H4 (cell line): ENCODE measurements at regions not wholly inside any gene's neighbourhood (a gene's known extent, or its start where the extent isn't known, plus 50 kb on each side); places are given as distances from the start of the nearest gene placed in this dataset.
"Not testable (repeated sequence)": the region's sequence is repeated elsewhere in the genome, so short reads cannot be mapped to it uniquely, and the experiment has no call there.

Experiments used
- DNase-seq: peaks from one replicate; pipeline ENCODE4 v3.0.0-alpha.2; 2015; ENCODE audit warnings: low spot score

DNA sequence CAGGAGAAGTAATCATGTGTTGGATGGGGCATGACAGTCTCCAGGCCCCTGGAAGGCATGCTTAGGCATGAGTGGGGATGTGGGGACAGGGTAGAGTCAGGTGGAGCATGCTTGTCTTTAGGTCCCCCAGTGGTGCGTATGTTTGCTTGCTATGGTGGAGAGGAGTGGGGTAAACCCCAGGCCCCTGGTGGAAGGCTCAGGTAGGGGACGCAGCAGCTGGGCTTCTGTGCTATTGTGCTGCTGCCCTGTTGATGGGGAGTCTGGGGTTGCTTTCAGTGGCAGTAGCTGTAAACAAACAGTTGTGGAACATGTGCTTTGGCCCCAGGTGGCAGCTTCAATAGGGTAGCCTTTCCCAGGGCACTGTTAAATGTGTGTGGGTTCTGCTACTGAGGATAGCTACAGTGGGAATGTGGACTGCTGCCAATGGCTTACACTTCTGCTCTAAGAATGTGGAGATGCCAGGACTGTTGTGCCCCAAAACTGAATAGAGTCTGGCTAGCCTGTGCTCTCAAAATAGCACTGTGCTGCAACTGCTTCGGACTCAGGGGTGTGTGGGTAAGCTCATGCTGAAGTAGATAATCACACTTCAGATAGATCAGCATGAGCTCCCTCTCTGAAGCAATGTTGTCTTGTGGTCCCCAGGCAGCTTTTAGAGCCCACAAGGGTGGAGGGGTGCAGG, 1257.3 kb downstream of the DIAPH3 start:
- no peak for DNase-seq

DNA sequence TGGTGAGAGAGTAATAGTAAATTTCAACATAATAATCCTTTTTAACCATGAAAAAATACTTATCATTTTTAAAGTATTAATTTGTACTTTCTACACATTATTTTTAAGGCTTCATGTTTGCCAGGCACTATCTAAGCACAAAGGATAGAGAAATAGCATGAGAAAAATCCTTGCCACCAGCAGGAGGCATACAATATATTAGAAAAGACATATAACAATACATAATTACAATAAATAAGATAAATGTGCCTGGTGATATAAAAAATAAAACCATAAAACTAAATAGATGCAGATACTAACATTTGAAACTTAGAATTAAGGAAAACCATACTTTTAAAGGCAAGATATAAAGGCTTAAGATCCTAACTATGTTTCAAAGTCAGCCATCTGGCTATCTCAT, 1256.4 kb downstream of the DIAPH3 start:
- DNase-seq: no peak

DNA sequence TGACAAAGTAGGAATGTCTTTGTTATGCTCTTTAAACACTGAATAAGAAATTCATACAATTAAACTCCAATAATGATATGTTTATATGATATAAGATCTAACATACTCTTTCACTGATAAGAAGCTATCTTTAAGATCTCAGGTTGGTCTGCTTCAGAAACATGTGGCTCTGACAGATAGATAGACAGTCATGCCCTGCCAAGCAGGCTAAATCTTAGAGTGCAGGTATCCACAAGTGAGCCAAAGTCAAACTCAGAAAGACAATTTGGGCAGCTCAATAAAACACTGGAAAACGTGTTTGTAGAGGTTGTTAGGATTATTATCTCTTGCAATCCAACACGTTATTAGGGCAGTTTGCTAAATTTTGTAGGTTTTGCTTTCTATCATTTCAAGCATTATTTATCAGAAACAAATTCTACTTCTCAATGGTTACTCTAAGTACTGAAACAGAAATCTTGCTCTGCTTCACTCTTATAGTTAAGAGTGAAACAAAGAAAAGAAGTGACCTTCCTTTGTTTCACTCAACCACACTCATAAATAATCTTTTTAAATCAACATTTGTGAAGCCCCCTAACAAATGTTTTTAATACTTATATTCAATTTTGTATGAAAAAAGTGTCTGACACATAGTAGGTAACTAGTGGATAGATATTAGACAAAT, 1255.6 kb downstream of the DIAPH3 start:
- DNase-seq: no peak

DNA sequence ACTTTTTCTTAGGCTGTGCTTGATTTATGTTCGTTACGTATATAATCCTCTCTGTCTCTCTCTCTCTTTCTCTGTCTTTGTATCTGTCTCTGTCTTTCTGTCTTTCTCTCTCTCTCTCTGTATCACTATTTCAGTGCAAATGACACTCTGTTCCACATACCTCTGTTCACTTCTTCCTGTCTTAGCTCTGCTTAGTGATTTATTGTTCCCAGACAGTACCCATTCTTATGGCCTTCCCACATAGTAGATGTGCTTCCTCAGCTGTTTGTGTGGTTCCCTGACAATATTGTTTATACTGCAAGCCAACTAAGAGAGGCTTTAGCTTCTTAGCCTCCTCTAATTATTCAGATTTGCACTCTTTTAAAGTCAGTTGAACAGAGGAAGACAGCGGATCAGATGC, 1244.2 kb downstream of the DIAPH3 start:
- DNase-seq: no peak

DNA sequence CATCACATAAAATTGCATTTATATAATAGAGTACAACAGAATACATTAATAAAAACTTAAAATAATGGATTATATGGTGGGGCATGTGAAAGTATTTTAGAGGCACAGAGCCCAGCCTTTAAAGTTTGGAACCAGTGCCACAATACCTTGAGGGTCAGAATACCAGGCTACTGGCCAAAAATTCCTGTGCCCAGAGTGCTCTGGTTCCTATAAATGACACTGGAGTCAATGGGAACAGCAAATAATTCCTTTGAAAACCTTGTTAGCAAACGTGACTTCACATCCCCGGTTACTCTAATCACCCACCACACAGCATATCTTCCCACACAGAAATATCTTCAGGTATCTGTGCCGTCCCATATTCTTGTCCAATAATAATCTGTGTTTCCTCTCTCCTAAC, 1242.6 kb downstream of the DIAPH3 start:
- DNase-seq: no peak

DNA sequence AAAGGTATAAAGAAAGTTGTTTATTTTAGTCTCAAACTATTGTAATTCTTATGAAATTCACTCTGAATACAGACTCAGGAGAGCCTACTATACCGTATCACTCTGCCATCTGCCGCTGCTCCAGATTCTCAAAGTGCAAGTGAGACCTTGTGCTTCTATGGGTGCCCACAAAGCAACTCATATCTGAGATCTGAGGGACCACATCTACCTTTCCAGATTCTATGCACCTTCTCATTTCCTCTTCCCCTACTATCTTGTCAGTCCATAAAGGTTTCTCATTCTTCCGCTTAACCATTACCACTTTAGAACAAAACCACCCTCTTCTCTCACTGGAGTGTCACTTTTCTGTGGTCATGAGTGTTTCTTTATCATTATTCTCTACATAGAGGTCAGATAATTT, 1236.9 kb downstream of the DIAPH3 start:
- DNase-seq: no peak

DNA sequence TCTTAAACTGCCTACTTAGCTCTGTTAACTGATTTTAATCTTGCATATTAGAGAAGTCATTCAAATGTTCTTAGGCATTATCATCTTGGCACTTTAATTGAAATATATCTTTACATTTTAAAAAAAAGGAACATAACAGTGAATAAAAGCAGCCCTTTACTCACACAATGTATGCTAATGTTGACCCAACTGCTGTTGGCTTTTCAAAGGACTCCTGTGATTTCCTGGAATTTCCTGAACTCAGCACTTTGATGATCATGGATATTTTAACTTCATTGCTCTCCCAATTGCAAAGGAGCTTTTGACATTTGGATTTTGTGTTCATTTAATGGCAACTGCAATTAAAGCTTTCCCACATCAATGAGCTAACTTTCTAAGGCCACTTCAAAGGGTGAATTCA, 1230.3 kb downstream of the DIAPH3 start:
- DNase-seq: no peak

DNA sequence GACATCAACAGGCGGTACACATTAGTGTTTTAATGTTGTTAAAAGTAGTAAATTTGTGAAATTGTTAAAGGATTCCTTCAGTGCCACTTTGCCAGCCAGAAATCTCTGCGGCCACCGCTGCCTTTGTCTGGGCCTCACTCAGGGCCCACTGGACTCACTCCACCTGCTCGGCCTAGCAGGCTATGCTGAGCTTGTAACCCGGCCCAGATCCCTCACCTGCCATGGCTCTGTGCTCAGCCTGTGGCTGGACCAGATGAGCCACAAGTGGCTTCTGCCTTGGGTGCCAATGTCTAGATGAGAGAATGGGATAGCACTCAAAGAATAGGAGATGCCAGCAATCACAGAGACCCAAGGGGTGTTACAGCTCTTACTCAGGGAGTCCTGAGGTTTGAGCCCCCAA, 1228.0 kb downstream of the DIAPH3 start:
- no peak for DNase-seq

DNA sequence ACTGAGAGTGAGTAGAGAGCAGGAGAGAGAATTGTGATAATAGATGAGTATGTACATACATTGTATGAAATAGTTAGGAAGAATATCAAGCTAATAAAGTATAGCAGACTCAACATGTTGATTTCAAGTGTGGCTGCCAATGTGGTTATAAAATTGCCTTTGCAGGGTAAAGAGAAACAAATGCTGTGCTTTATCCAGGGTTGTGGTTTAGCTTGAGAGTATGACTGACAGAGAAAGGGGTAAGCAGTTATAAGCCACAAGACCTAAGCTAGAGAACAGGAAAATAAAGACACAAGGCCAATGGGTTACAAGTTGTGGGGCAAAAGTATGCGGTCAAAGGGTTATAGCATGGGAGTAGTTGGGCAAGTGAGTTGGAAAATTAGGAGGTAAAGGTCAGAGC, 1217.5 kb downstream of the DIAPH3 start:
- DNase-seq: no peak

DNA sequence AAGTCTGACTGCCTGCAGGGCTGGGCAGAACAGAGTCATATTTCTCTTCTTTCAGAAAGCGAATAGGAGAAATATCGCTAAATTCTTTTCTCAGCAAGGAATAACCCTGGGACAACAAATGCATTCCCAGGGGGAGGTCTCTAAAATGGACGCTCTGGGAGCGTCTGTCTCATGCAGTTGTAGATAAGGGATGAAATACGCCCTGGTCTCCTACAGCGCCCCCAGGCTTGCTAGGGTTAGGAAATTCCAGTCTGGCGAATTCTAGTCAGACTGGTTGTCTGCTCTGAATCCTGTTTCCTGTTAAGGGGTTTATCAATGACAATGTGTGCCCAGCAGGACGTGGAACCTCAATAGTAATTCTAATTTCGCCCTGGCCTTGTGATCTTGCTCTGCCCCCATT, 1214.1 kb downstream of the DIAPH3 start:
- no peak for DNase-seq

DNA sequence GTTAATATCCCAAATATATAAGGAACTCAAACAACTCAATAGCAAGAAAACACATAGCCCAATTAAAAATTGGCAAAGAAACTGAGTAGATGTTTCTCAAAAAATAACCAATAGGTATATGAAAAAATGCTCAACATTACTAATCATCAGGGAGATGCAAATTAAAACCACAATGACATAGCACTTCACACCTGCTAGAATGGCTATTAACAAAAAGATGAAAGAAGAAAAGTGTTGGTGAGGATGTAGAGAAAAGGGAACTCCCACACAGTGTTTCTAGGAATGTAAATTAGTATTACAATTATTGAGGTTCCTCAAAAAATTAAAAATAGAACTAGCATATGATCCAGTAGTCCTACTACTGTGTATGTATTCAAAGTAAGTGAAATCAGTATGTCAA, 1212.8 kb downstream of the DIAPH3 start:
- no peak for DNase-seq

DNA sequence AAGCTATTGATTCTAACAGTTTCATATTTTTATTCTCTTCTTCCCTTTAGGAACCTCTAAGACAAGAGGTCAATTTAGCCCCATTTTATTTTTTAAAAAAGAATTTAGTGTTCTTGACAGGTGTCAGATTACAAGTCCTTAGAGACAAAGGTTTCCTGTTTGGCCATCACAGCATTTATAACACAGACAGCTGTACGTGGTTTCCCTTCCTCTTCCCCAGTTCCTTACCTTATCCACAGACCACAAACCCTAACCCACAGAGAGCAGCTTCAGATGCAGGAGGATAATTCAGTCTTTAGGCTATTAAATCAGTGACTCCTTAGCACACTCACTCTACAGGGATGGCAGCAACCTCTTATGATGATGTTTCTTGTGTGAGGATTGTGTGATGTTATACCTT, 1210.1 kb downstream of the DIAPH3 start:
- peak; percentile 4 for DNase-seq

DNA sequence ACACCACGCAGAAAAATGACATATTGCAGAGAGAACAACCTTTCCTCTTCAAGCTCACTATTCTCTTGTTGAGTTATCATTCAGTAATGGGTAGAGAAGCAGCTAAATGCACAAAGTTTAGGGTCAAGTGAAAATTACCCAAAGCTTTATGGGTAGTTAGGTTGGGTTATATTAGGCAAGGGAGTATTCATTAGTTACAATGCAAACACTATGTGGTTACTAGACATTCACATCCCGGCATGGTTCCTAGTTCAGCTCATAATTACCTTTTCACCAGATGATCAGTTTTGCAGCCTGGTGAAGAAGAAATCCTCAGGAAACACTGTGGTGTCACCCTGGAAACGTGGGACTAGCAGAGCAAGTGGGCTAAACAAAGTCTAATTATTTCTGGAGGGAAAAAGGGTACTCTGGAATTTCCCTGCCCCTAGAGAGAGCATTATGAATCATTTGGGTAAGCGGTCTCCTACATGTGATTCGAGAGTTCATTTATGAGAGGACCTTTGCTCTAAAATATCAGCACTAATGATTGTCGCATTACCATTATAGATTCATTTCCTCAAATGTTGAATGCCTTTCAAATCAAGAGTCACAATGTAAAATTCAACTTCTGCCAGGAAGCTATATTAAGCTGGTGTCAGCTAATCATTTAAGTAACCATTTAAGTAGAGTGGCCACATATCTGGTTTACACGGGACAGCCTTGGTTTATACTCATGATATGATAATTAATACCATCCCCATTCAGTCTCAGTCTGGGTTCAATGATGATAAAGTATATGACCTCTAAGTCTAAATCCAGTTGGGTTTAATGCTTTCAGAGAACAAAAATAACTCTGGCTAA, 1208.0 kb downstream of the DIAPH3 start:
- no peak for DNase-seq

DNA sequence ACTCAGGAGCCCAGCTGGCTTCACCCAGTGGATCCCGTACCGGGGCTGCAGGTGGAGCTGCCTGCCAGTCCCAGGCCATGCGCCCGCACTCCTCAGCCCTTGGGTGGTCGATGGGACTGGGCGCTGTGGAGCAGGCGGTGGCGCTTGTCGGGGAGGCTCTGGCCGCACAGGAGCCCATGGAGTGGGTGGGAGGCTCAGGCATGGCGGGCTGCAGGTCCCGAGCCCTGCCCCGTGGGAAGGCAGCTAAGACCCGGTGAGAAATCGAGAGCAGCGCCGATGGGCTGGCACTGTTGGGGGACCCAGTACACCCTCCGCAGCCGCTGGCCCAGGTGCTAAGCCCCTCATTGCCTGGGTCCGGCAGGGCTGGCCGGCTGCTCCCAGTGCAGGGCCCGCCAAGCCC, 1205.6 kb downstream of the DIAPH3 start:
- not testable (repeated sequence) for DNase-seq

DNA sequence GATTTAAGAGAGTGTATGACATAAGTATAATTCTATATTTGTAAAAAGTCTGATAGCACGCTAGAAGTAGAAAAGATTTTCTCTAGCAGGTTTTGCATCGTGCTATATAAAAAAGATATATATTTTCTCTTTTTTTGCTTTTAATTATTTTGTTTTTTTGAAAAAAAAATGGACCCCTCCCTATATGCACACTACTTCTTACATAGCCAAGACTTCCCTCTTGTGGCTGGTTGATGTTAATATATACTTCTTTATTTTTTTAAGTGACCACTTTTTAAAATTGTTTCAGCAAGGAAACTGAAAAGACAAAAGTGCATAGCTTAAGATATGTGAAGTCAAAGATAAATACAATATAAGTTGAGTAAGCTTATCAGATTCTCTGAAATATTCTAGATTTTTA, 1202.8 kb downstream of the DIAPH3 start:
- DNase-seq: peak; percentile 5

DNA sequence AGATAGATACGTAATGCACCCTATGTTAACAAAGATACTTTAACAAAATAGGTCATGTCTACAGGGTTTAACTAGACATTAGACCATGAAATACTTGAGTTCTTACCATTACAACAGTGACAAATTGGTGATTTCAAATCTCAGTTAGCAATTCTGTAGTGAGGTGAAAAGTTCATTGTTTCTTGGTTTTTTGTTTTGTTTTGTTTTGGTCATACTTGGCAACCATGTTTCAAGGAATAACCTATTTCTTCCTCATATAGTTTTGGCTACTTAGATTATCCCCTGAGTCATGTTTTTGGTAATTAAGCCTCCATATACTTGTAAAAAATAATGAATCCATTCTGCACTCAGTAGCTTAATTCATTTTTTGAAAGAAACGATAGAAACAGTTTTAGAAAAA, 1200.4 kb downstream of the DIAPH3 start:
- DNase-seq: no peak

DNA sequence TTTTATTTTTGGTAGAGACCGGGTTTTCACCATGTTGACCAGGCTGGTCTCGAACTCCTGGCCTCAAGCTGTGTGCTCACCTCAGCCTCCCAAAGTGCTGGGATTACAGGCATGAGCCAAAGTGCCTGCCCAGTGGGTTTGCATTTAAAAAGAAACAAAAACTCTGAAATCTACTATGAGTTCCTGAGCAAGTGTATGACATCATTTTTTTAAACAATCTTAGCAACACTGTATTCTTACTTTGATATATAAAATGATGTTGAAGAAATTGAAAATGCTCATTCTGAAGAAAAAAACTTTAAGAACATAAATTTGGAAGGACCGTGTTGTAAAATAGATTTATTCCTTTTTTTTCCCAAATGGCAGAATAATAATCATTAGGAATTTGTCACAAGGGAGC, 1199.7 kb downstream of the DIAPH3 start:
- no peak for DNase-seq

DNA sequence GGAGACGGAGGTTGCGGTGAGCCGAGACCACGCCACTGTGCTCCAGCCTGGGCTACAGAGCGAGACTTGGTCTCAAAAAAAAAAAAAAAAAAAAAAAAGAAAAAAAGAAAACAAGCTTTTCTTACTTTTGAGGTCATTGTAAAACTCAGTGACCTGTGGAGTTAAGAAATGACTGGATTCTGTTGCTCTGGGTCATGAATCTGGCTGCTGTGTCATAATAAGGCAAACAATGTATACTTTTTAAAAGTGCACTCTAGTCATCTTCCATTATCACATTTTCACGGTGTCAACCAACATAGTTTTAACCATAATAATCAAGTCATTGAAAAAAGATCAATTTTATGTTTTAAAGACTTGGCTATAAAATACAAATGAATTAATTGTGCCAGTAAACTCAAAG, 1186.6 kb downstream of the DIAPH3 start:
- no peak for DNase-seq

DNA sequence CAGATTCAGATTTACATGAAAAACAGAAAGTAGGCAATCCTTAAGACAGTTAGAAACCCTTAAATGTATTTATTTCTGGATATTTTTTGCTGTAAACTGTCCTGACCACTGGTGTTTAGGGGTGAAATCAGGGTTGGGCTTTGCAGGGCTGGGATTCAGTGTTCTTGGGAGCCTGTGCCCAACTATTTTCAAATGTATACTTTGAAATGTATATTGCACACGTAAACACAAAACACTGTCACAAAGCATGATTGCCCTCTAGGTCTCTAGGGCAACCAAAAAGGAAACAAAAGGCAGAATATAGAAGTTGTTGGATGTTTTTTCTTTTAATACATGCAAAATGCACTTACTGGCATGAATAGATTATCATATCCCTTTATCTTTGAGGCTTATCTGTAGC, 1185.4 kb downstream of the DIAPH3 start:
- no peak for DNase-seq

DNA sequence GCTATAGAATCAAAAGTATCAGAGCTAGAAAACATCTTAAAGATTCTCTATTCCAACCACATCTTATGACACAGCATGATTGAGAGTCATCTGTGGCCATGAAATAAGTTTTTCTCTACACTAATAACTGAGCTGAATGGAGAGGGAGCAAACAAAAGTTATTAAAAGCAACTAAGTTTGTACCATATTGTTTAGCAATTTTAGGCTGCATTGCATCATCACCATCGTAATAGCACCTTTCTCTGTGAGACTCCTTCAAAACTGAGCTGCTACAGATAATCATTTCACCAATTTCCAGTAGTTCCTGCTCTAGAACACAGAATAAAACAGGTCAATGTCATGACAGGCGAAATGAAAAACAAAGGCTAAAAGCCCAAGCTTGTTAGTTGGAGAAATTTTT, 1183.9 kb downstream of the DIAPH3 start:
- no peak for DNase-seq

DNA sequence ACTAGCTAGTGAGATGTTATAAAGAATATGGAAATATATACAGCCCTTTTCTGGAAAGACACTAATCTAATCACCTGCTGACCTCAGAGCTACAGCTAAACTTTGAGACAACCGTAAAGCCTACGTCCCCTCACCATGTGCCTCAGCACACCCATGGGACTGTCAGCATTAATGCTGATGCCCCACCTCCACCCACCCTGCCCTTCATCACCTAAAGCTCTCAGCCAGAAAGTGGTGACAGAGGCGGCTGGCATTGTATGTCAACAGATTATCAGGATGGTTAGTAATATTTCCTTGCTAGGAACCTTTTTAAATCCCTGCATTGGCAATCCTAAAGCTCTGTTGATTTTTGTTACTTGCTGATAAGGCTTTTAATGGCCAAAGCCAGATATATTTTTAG, 1177.9 kb downstream of the DIAPH3 start:
- DNase-seq: no peak

DNA sequence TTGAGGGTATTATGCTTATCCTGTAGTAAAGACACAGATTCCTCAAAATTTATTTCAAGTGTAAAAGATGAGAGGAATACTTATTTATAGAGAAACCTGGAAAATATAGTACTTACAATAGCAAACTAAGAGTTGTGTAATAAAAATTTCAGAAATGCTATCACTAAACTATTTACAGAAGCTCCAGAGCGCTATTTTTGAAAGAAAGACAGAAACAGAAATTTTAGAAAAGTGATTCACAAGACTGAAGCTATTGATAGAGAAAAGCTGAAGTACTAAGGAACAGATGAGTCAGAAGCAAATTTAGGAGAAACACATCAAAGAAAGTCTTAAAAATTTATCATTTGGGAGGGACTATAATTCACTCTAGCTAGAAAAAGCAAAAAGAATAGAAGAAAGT, 1174.2 kb downstream of the DIAPH3 start:
- DNase-seq: no peak

DNA sequence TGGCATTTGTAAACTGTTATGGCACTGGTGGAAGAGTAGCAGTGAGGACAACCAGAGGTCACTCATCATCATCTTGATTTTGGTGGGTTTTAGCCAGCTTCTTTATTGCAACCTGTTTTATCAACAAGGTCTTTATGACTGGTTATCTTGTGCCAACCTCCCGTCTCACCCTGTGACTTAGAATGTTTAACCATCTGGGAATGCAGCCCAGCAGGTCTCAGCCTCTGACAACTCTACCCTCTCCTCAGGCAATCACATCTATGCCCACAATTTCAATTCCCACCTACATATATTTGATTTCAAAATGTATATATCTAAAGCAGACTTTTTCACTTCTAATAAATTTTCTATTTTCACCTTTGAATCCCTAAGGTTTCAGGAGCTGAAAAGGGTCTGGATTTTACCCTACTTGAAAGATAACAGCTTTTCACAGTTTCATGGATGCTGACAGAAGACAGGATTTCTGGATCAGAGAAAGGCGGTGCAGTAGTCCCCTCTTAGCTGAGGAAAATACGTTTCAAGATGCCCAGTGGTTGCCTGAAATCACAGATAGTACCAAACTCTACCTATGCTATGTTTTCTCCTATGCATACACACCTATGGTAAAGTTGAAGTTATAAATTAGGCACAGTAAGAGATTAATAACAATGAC, 1171.8 kb downstream of the DIAPH3 start:
- DNase-seq: no peak
